HG02798 (cell line): ENCODE measurements at regions not wholly inside any gene's neighbourhood (a gene's known extent, or its start where the extent isn't known, plus 50 kb on each side); places are given as distances from the start of the nearest gene placed in this dataset.
"Not testable (repeated sequence)": the region's sequence is repeated elsewhere in the genome, so short reads cannot be mapped to it uniquely, and the experiment has no call there.

Experiments used
- ATAC-seq: cut with Tn5 transposase; IDR thresholded peaks from one replicate; pipeline ENCODE4 v1.9.1; 2021; ENCODE audit warnings: mild to moderate bottlenecking; ENCODE audit not compliant: unreplicated experiment, poor library complexity

DNA sequence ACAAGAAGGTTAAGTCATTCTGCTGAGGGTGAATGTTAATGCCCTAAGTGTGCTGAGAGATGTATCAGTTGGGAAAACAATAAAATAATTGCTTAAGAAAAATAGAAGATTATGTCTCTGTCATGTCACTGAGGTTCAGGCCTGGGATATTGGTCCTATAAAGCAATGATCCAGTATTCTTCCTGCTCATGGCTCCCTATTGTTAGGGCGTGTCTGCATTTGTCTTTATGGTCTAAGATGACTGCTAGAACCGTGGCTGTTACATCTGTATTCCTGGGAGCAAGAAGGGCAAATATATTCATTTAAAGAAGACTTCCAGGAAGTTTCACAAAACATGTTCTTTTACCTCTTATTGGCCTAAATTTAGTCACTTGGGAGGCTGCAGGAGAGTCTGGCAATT, 125.0 kb downstream of the KCNE4 start:
- ATAC-seq: no peak

DNA sequence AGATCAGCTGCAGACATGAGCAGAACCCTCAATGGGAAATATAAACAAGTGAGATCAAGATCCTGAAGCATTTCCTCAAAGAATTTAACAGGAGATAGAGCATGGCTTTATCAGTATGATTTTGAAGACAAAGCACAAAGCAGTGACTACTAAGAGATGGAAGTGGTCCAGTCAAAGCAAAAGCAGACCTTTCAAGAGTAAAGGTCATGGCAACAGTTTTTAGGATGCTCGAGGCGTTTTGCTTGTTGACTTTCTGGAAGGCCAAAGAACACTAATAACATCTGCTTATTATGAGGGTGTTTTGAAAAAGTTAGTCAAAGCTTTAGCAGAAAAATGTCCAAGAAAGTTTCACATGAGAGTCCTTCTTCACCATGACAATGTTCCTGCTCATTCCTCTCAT, 128.5 kb downstream of the KCNE4 start:
- ATAC-seq: no peak

DNA sequence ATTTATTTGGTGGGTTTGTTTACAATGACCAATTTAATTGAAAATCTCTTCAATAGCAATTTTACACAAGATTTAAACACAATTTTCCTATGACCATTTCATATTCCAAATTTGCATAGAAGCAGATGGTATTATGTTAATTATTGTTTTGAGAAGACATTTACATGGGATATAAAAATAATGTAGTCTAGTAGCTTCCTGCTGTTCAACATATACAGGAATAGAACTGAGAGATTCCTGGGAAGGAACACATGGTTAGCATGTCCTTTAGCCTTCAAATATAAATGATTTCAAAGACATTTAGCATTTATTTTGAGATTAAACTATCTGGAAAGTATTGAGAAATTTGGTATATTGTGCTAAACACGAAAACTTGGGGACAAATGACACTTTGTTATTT, 129.6 kb downstream of the KCNE4 start:
- ATAC-seq: no peak

DNA sequence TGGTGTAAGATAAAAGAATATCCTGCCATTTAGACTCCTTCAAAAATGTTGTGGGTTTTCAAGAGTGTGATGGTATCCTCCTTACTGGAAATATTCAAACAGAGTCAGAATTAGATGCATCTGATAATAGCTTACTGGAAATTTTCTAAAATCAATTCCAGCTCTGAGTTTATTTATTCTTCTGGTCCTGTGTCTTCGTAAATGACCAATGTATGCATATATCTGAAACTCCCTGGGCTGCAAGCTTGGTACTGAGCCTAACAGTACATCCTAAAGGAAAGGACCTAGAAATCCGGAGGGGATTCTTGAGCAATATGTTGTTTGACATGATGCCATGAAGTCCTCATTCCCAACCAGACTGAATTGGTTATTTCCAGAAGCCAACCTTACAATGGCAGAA, 130.4 kb downstream of the KCNE4 start:
- no peak for ATAC-seq

DNA sequence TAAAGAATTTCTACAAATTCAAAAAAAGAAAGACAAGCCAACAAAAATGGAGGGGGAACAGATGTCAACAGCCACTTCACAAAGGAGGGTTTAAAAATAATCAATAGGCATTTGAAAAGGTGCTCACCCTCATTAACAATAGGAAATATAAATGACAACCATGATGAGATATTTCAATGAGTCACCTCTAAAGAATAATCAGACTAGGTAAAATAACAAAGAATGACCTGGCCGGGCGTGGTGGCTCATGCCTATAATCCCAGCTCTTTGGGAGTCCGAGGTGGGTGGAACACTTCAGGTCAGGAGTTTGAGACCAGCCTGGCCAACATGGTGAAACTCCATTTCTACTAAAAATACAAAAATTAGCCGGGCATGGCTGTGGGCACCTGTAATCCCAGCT, 133.6 kb downstream of the KCNE4 start:
- ATAC-seq: no peak

DNA sequence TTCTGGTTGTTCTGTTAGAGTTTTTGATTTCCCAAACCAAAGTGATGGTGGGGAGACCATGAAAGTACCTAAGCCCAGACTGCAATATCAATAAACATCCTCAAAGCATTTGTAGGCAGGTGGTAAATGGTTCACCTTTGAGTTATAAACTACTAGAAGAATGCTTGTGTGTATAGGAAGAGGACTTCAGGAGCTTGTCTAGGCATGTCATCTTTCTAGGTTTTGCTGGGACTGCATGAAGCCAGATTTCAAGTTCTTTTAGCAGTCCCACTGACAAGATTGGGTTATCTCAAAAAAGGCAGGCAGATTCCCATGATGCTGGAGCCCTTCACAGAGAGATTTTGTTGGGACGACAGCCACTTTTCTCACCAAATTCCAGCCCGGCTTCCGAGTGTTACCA, 135.3 kb downstream of the KCNE4 start:
- no peak for ATAC-seq

DNA sequence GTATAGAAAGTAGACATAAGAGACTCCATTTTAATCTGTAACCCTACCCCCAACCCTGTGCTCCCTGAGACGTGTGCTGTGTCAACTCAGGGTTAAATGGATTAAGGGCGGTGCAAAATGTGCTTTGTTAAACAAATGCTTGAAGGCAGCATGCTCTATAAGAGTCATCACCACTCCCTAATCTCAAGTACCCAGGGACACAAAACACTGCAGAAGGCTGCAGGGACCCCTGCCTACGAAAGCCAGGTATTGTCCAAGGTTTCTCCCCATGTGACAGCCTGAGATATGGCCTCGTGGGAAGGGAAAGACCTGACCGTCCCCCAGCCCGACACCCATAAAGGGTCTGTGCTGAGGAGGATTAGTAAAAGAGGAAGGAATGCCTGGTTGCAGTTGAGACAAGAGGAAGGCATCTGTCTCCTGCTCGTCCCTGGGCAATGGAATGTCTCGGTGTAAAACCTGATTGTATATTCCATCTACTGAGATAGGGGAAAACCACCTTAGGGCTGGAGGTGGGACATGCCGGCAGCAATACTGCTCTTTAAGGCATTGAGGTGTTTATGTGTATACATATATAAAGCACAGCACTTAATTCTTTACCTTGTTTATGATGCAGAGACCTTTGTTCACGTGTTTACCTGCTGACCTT, 138.7 kb downstream of the KCNE4 start:
- ATAC-seq: not testable (repeated sequence)

DNA sequence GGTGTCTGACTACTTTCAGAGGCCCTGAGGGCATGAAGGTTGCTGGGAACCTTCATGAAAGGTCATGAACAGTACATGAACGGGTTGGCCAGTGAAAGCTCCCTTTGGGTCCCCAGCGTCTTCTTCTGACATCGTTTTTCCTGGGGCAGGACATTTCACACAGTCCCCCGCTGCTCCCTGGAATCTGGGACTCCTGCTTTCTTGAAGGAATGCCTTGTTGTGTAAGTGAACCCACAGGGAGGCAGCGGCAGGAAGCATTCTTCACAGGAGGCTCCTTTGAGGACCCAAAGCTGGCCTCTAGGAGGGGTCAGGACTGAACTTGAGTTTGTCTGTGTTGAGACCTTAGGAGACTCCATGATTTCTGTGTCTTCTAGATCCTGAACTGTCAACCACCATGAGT, 144.3 kb downstream of the KCNE4 start:
- no peak for ATAC-seq

DNA sequence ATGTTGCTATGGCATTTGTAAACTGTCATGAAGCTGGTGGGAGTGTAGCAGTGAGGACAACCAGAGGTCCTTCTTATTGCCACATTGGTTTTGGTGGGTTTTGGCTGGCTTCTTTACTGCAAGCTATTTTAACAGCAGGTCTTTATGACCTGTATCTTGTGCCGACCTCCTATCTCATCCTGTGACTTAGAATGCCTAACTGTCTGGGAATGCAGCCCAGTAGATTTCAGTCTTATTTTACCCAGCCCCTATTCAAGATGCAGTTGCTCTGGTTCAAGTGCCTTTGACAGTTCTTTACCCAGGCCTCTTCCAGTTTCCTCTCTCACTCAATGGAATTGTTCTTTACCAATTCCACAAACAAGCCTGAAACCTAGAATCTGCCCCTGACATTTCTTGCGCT, 145.1 kb downstream of the KCNE4 start:
- ATAC-seq: no peak

DNA sequence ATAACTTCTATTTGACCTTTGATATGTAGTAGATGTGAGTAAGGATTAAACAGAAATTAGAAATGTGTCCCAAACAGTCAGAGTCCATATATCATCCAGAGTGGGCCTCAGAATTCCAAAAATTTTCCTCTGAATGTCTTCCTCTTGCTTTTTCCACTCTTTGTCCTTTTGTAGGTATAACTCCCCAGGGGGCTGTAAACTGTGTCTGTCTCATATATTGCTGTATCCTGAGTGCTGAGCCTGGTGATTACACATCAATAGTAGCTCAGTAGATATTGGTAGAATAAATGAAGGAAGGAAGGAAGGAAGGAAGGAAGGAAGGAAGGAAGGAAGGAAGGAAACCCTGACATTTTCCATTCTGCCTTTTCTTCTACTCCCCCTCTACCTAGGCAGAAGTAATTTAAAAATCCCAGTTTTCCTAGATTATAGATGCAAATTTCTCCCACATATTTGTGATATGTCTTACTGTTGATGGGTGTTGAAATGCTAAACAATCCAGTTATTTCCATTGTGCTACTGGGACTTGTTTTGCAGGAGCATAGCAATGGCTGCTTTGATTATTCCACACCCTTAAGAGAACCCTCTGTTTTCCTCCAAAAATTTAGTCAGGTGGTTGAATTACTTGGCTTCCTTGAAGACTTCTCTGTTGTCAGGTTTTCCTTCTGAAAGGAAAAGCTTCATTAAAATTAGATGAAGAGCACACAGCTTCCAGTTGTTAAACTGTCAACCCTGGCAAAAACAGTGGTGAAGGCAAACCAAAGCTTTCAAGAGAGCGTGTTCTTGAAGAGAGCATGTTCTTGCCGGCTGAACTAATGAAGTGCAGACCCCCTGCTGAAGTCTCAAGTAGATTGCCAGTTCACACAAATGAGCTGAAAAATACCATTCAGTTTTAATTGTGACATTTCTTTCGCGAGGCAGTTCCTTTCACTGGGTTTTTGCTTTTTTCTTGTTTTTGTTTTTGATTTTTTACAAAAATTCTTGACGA, 147.8 kb downstream of the KCNE4 start:
- no peak for ATAC-seq

DNA sequence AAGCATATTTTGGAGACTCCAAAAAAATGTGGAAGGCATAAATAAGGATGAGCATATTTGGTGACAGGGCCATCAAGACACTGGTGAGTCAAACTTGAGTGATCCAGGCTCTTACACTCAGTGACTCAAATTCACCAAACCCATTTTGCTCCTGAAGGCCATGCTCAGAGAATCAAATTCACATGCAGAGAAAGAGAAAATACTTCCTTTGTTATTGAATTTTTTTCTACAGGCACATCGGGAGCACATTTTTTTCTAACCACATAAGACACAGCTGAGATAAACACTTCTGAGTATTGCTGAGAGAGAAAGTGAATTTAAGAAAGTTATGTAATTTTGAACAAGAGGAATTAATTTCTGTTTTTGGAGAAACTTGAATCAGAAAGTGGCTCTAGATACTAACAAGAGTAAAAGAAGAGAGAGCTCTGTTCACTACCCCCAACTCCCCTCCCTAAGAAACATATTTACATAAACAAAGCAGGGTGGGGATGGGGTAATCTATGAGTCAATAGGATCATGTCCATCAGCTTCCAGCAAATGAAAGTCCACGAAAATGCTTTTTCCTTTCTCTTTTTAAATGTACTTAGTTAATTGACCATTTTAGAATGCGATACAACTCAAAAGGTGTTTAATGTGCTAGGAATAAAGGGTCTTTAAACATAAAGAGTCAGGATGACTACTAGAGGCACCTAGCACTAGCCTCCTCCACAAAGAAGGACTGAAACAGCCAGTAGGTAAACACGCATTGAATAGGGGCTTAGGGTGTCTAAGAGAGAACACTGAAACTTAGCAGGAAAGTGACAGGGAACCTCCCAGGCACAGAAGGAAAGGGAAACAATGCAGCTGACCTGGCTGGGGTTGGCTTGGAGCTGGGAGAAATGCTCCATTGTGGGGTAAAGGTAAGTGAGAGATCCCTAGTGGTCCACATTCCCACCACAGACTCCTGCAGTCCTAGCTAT, 152.3 kb downstream of the KCNE4 start:
- no peak for ATAC-seq

DNA sequence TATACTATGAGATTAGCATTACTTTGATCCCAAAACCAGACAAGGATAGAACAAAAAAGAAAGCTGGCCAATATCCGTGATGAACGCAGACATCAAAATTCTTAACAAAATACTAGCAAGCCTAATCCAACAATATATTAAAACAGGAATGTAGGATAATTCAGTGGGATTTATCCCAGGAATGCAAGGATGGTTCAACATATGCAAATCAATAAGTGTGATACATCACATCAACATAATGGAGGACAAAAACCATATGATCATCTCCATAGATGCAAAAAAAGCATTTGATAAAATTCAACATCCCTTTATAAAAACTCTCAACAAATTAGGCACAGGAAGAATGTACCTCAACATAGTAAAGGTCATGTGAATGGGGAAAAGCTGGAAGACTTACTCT, 158.5 kb downstream of the KCNE4 start:
- ATAC-seq: no peak

DNA sequence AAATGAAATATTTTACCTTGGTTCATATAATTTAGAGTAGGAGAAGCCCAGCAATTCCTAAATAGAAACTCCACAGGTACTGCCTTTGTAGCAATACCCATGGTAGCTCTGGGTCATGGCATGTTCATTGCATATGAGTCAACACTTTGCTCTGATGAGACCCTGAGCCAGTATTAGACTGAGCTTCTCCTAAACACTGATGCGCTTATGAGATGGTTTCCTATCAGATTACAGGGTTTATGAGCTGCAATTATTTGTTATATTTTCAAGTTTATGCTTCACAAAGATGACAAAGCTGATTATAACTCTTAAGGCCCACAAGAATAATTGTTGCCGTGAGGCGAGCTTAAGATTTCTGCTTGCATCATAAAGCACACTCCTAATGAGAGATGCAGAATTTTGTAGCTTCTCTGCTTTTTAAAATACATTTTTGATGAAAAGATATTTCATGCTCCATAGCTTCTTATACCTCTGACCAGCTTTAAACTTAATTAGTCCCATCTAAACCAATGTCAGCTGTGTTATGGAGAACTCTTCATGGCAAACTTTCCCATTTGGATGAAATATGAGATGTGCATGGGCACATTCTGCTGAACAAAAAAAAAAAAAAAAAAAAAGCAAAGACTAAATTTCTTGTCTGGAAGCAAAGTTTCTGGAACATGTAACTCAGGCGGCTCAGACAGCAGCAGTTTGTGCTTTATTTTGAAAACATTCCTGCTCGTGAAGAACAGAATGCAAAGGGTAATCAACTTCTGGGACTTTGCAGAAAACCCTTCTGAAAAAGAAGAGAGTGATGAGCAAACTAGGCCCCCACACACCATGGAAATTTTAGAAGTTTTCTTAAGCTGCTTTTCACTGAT, 162.6 kb downstream of the KCNE4 start:
- ATAC-seq: no peak

DNA sequence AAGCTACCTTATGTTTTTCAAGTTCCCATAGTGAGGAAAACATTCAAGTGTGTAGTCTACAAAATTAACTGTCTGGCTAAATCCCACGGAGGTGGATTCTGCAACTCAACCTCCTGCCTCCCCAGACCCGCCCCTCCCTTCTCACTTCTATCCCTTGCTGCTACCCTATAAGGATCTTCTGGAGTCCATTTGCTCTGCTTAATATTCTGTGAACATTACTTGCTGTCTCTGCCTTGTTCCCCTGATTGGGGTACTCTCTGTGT, 163.2 kb downstream of the KCNE4 start:
- no peak for ATAC-seq

DNA sequence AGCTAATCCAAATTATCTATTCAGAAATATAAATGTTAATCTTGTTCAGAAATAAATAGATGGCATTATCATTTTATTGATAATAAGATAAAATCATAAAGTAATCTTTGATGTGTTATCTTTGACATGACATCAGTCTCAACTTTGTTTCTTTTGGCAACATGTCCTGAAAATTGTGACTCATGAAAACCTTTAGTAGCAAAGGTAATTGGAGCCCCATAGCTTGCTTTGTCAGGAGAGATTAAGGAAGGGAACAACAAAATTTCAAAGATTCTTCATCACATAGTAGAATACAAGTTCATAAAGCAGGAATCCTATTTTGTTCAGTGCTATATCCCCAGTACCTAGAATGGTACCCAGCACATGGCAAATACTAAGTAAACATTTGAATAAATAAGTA, 165.4 kb downstream of the KCNE4 start:
- ATAC-seq: no peak

DNA sequence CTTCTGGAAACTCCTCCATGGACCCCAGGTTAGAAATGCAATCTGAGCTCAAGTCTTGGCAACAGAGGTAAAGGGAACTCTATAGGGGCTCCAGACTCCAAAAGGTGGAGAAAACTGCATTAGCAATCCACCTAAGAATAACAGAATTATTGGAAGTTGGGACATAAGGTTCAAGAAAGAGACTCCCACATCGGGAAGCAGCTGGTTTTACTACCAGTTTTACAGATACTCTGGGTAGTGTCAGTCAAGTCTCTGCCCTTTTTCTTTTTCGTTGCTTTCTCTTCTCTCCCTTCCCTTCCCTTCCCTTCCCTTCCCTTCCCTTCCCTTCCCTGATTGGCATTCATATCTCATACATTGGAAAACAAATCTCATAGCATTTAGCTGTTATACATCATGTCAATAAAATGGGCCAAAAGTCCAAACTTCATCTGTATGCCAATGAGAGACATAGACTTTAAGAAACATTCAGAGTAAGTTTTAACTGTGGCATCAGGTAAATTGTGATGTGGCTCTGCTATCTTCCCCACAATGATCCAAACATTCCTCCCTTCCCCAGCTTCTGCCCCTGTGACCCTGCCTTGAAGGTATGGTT, 166.7 kb downstream of the KCNE4 start:
- no peak for ATAC-seq

DNA sequence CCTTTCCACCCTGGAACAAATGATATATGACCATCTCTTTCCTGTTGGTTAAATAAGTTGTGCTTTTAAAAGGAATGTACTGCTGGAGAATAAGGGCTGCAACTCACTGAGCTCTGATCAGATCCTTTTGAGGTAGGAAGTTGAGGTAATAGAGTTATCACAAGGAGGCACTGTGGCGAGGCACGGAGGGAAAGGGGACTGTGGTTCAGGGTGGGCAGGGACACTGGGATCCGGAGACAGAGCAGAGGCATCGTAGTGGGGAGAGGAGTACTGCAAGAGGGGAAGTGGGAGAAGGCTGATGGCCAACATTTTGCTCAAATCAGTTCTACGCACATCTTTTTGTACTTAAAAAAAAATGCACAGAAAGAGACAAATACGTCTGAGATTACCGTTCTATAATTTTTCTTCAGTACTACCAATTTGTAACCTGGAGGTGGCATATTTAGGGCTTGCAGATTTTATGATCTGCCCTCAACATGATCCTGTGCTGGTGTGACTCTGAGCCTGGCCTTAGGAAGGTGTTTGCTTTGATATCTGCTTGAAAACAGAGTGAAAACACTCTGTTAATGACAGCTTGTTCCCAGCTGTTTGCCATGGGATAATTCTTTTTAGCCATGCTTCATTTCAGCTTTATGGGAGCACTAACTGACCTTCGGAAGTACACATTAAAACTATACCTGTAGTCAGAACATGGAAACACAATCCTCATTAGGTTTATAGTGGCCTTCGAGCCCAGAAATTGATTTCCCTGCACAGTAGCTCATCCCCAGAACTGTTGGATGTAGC, 168.1 kb downstream of the KCNE4 start:
- no peak for ATAC-seq

DNA sequence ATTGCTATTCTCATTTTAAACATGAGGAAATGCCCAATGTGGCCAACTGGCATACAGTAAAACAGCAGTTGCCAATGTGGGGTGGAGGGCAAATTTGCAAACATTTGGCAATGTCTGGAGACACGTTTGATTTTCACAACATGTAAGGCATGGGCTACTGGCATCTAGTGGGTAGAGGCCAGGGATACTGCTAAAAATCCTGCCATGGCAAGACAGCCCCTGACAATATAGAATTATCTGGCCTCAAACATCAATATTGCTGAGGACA, 168.6 kb downstream of the KCNE4 start:
- ATAC-seq: no peak

DNA sequence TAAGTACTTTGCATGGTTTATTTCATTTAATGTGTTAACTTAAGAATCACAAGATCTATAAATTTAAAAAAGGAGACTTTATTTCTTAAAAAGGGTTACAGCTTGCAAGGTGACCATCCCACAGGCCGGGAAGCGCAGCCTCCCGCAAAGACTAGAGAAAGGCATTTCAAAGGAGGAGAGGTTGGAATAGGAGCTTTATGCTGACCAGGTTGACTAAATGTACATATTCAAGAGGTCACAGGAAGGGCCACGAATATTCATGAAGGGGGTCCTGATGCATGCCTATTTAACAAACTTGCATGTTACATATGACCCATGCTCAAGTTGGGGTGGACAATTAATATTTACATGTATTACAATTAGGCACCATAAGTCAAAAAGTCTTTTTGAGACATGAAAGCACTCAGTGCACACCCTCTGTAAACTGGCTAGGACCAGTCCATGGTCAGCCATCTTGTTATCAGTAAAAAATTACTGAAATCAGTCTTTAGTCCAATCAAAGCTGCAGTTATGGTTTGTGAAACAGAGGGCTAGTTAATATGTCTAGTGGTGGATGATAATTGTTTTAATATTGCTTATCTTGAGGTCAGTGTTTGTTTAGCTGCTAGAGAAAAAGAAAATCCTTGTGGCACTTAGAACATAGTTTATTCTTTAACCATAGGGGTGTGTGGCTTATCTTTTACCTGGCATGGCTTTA, 169.3 kb downstream of the KCNE4 start:
- ATAC-seq: no peak
